ENCODE measurements at regions not wholly inside any gene's neighbourhood (a gene's known extent, or its start where the extent isn't known, plus 50 kb on each side); places are given as distances from the start of the nearest gene placed in this dataset.

GRCh38 chrX:42524379-42524778, 253.6 kb downstream of the PPP1R2C start:
- DNase-seq (ENCODE audit: low read depth in 3 of 3) = no peak

DNA sequence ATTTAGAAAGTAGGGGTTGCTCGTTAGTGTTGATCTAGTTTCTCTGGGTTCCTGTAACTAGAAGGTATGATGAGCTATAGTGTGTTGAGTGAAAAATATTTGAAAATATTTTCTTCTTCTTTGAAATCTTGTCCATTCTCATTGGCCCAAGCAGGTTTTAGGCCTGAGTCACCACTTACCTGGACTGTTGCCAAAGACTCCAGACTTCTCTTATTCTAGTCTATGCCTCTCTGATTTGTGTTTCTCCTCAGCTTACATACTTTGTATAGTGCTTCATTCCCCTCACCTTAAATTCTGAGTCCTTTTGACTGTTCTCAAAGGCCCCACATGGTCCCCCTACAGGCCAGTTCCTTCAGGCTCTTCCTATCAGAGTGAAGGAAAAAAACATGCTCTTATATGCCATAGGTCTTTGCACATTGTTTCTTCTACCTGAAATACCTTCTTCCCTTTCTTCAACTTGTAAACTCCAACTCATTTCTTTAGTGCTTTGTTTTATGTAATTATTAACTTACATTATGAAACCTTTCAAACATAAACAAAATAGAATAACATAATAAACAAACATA, 258.2 kb downstream of the PPP1R2C start:
- no peak for DNase-seq (ENCODE audit: low read depth in 3 of 3)

DNA sequence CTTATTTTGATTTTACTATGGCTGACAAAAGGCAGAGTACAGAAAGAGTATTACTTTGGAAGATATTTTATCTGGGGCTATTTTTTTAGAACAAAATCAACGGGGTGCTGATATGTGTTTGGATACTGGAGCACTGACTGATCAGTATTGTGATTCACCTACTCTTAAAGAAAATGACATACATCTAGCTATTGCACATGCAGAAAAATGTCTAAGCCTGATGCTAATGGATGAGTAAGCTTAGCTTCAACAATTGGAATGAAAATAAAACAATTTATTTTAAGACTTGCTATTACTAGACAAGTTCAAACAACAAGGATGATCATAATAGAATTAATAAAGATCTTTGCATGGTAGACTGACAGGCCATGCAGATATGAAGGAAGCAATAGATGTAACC, 262.0 kb downstream of the PPP1R2C start:
- DNase-seq (ENCODE audit: low read depth in 3 of 3) = no peak

- DNase-seq (ENCODE audit: low read depth in 3 of 3) = no peak
Measured at GRCh38 chrX:42505016-42505415, 272.9 kb downstream of the PPP1R2C start.

DNA sequence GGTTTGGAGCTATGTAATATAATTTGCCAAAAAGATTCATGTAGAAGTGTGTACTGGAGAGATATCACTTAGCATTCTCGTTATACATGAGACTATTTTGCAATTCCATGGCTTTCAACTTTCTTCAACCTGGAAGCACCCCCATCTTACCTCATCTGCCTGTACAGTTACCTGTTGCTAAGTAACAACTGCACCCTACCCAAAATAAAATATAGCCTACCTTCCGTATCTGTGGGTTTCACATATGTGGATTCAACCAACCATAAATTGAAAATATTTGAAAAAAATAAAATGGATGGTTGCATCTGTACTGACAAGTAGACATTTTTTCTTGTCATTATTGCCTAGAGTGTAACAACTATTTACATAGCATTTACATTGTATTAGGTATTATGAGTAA, 278.3 kb downstream of the PPP1R2C start:
- no peak for DNase-seq (ENCODE audit: low read depth in 3 of 3)

DNA sequence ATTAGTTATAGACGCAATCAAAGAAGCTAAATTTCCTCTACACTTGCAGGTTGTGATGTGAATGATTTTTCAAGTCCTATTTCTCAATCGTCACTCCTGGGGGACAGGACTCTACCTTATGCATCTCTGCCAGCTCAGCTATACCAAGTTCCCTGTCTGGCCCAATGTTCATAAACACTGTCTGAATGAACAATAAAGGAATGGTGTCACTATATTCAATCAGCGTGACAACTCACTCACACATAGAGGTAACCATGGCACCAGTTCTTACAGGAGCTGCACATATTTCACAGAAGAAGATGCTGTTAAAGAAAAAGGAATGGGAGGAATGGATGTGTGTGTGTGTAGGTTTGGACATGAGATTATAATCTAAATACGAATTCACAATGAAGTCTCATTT, 280.6 kb downstream of the PPP1R2C start:
- DNase-seq (ENCODE audit: low read depth in 3 of 3) = no peak

GRCh38 chrX:42496239-42496638, 281.7 kb downstream of the PPP1R2C start:
- no peak for DNase-seq (ENCODE audit: low read depth in 3 of 3)

- no peak for DNase-seq (ENCODE audit: low read depth in 3 of 3)
Measured at GRCh38 chrX:42495139-42495538, 282.8 kb downstream of the PPP1R2C start.

- DNase-seq (ENCODE audit: low read depth in 3 of 3) = no peak
Measured at GRCh38 chrX:42491137-42491907, 286.6 kb downstream of the PPP1R2C start.

DNA sequence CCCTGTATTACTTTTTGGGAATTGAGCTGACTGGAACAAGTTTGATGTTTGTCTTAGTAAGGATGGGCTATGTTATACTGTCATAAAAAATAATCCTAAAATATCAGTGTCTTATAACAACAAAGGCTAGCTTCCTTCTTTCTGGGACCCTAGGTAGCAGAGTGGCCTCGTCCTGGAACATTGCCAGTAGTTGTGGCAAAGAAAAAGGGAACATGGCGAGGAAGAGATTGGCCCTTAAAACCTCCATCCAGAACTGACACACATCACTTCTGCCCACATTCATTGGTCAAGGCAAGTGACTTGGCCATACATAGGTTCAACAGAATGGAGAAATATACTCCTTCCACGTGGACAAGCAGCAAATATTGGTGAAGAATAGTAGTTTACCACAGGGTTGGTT, 287.9 kb downstream of the PPP1R2C start:
- DNase-seq (ENCODE audit: low read depth in 3 of 3) = no peak

- no peak for DNase-seq (ENCODE audit: low read depth in 3 of 3)
Measured at GRCh38 chrX:42485601-42486000, 292.4 kb downstream of the PPP1R2C start.

- DNase-seq (ENCODE audit: low read depth in 3 of 3) = no peak
Measured at GRCh38 chrX:42484233-42484632, 293.7 kb downstream of the PPP1R2C start.

- DNase-seq (ENCODE audit: low read depth in 3 of 3) = no peak
Measured at GRCh38 chrX:42477396-42477795, 300.6 kb downstream of the PPP1R2C start.

DNA sequence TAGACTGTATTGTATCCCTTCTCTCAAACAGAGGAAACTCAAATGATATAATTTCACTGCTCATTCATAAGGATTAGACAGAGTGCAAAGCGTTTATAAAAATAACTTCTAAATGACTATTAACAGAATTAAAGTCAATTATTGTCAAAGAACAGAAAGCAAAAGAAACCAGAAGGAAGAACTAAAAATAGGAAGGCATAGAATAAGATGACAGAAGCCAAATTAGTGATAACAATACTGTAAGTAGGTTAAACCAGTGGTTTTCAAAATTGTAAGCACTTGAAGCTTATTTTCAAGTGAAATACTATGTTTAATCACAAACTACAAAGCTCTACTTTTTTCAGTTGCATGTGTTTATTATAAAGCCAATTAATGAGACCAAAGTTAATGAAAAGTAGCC, 305.2 kb downstream of the PPP1R2C start:
- no peak for DNase-seq (ENCODE audit: low read depth in 3 of 3)

DNA sequence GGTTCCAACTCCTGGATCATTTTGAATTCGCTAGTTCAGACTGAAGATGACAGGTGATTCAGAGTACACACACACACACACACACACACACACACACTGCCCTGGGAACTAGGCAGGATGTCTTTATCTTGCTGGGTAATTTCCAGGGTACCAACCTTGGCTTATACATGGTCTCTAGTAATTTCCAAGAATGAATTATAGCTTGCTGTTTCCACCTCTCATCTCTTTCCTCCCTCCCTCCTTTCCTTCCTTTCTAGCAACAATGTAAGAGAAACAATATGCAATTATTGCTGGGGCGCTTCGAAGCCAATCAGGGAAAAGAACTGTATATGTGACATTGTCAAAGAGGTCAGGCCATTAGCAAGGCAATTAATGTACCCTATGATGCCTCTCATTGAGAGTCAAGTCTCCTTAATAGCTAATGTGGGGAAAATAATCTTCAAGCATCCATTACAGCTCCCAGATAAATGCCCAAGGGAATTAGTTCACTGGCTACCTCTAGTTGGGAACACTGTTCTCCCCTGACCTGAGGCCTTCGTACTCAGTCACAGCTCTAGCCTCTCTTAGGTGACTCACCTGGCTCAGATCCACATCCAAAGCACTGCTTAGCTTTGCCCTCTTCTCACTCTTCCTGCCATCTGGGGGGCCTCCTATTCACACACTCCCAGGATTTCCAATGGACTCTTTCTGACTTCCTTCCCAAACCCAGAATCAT, 311.5 kb downstream of the PPP1R2C start:
- no peak for DNase-seq (ENCODE audit: low read depth in 3 of 3)

DNA sequence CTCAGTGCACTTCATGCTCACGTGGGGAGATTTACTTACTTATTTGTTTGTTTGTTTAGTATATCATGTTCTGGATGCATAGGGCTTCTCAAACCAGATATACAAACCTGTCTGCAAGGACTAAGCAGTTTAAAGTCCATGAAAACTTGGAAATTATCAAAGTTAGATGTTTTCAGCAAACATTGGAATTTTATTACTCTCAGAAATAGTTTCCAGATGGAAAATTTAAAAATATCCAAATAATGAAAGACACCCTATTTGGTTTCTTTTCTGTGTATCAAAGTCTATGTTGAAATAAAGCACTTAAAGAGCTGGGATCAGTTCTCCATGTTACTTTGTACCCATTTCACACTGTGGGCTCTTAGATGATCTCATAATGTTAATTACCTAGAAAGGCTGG, 312.1 kb downstream of the PPP1R2C start:
- DNase-seq (ENCODE audit: low read depth in 3 of 3) = no peak

DNA sequence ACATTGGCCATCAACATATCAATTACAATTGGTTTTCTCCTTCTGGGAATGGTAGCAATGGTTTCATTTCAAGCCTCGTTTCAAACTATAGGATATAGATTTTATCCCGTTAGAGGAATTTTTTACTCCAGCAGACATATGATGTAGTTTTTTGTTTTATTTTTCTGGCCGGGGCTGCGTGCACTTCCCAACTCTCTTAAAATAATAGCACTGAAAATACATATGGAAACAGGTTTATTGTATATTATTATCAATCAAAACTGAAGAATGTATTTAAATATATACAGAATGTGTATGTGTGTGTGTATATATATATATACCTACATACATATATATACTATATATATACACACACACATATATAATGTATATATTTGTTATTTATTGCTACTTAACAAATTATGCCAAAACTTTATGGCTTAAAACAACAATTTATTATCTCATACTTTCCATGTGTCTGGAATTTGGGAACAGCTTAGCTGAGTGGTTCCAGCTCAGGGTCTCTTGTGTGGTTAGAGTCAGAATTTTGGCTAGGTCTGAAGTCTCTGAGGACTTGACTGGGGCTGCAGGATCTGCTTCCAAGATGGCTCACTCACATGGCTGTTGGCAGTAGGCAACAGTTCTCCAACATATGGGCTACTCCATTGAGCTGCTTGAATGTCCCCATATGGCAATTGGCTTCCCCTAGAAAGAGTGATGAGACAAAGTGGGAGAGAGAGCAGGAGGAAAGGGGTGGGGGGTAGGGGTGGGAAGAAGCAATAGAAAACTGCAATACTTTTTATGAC, 314.1 kb downstream of the PPP1R2C start:
- no peak for DNase-seq (ENCODE audit: low read depth in 3 of 3)

DNA sequence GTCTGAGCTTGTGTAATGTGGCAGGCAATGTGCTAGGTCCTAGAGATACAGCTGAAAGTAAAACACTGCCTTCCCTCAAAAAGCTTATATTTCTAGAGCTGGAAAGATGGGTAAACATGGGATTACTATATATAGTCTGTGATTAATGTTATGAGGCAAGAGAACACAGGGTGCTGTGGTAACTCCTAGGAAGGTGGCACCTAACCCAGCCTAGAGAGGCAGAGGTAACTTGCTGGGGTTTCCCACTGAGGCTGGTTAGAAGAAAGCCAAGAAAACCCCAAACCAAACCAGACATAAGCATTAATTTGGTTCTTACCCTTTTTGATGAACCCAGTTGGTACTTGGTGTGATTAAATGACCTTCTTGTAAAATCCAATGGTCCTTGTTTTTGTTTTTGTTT, 315.0 kb downstream of the PPP1R2C start:
- no peak for DNase-seq (ENCODE audit: low read depth in 3 of 3)

GRCh38 chrX:42460706-42461105, 317.3 kb downstream of the PPP1R2C start:
- DNase-seq (ENCODE audit: low read depth in 3 of 3) = no peak

DNA sequence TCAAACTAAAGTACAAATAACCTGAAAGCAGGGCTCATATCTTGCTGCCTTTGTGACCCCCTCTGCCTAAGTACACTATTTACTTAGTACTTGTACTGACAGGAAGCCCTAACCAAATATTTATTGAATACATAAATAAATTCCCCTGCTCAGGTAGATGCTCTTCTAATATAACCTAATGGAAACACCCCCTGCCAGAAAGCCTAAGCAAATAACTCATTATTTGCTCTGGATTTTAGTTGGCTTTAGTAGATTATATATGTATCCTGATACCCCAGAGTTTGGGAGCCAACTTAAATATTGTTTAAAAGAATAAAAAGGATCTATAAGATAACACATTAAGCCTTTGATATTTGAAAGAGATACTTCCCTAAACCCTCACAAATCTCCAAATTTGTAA, 318.2 kb downstream of the PPP1R2C start:
- DNase-seq (ENCODE audit: low read depth in 3 of 3) = no peak

GRCh38 chrX:42456176-42456700, 321.7 kb downstream of the PPP1R2C start:
- no peak for DNase-seq (ENCODE audit: low read depth in 3 of 3)

DNA sequence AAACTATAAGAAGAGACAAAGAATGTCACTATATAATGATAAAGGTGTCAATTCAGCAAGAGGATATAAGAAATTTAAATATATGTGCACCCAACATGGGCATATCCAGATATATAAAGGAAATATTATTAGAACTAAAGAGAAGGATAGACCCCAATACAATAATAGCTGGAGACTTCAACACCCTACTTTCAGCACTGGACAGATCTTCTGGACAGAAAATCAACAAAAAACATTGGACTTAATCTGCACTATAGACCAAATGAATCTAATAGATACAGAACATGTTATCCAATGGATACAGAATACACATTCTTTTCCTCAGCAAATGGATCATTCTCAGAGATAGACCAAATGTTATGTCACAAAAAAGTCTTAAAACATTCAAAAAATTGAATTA, 327.7 kb downstream of the PPP1R2C start:
- DNase-seq (ENCODE audit: low read depth in 3 of 3) = no peak

Data from stimulated activated CD4-positive, alpha-beta T cell treated with anti-CD3 and anti-CD28 coated beads, TNF-alpha, amount 100 ng/mL, for 4 hours (primary cell).